ENCODE measurements at regions not wholly inside any gene's neighbourhood (a gene's known extent, or its start where the extent isn't known, plus 50 kb on each side); places are given as distances from the start of the nearest gene placed in this dataset.

GRCh38 chr13:105805892-105806627 is 729.4 kb downstream of the EFNB2 start:
- no peak for DNase-seq (ENCODE audit: low read depth, low spot score)

- DNase-seq (ENCODE audit: low read depth, low spot score): no peak
These were observed 730.8 kb downstream of the EFNB2 start for GRCh38 chr13:105804561-105805190.

- DNase-seq (ENCODE audit: low read depth, low spot score): no peak
These were observed 736.3 kb downstream of the EFNB2 start for GRCh38 chr13:105799155-105799554.

GRCh38 chr13:105798541-105798940 is 736.9 kb downstream of the EFNB2 start:
- no peak for DNase-seq (ENCODE audit: low read depth, low spot score)

GRCh38 chr13:105796081-105796480 is 739.4 kb downstream of the EFNB2 start:
- DNase-seq (ENCODE audit: low read depth, low spot score): no peak

GRCh38 chr13:105790923-105791322 is 744.5 kb downstream of the EFNB2 start:
- no peak for DNase-seq (ENCODE audit: low read depth, low spot score)

GRCh38 chr13:105788530-105788929 is 746.9 kb downstream of the EFNB2 start:
- no peak for DNase-seq (ENCODE audit: low read depth, low spot score)

GRCh38 chr13:105787632-105788031 is 747.8 kb downstream of the EFNB2 start:
- no peak for DNase-seq (ENCODE audit: low read depth, low spot score)

GRCh38 chr13:105785436-105785835 is 750.0 kb downstream of the EFNB2 start:
- DNase-seq (ENCODE audit: low read depth, low spot score): no peak

GRCh38 chr13:105783261-105783660 is 752.2 kb downstream of the EFNB2 start:
- no peak for DNase-seq (ENCODE audit: low read depth, low spot score)

GRCh38 chr13:105778196-105778595 is 757.3 kb downstream of the EFNB2 start:
- no peak for DNase-seq (ENCODE audit: low read depth, low spot score)

GRCh38 chr13:105774739-105775460 is 760.6 kb downstream of the EFNB2 start:
- DNase-seq (ENCODE audit: low read depth, low spot score): no peak

- DNase-seq (ENCODE audit: low read depth, low spot score): no peak
These were observed 761.5 kb downstream of the EFNB2 start for GRCh38 chr13:105773863-105774538.

- DNase-seq (ENCODE audit: low read depth, low spot score): no peak
These were observed 762.2 kb downstream of the EFNB2 start for GRCh38 chr13:105773241-105773640.

- no peak for DNase-seq (ENCODE audit: low read depth, low spot score)
These were observed 771.0 kb downstream of the EFNB2 start for GRCh38 chr13:105764486-105764885.

GRCh38 chr13:105763851-105764250 is 771.6 kb downstream of the EFNB2 start:
- DNase-seq (ENCODE audit: low read depth, low spot score): no peak

- no peak for DNase-seq (ENCODE audit: low read depth, low spot score)
These were observed 773.4 kb downstream of the EFNB2 start for GRCh38 chr13:105762096-105762495.

- DNase-seq (ENCODE audit: low read depth, low spot score): no peak
These were observed 776.3 kb downstream of the EFNB2 start for GRCh38 chr13:105758918-105759860.

GRCh38 chr13:105740739-105741138 is 794.7 kb downstream of the EFNB2 start:
- DNase-seq (ENCODE audit: low read depth, low spot score): no peak

- no peak for DNase-seq (ENCODE audit: low read depth, low spot score)
These were observed 797.8 kb downstream of the EFNB2 start for GRCh38 chr13:105737688-105738087.

- no peak for DNase-seq (ENCODE audit: low read depth, low spot score)
These were observed 800.2 kb downstream of the EFNB2 start for GRCh38 chr13:105735281-105735680.

Measured in pulmonary artery endothelial cell (primary cell).